ENCODE measurements at regions not wholly inside any gene's neighbourhood (a gene's known extent, or its start where the extent isn't known, plus 50 kb on each side); places are given as distances from the start of the nearest gene placed in this dataset.

- Histone ChIP-seq H3K4me1 (ENCODE audit: low read length) (peaks cover 21% of the 10 kb centered on the region), H3K9me3 (replicated peaks; ENCODE audit: insufficient read depth, low read length) (no peaks in the 10 kb centered on the region), H3K27me3 (replicated peaks; ENCODE audit: insufficient read depth, low read length) (no peaks in the 10 kb centered on the region), H3K9me2 (replicated peaks; ENCODE audit: insufficient read depth, low read length) (no peaks in the 10 kb centered on the region), H4K20me1 (ENCODE audit: insufficient read depth, low read length) (no peaks in the 10 kb centered on the region), H2AFZ (ENCODE audit: low read length) (no peak overlapping the region), H3K4me2 (ENCODE audit: low read depth, low read length) (no peak overlapping the region), H3K9ac (ENCODE audit: low read length) (no peak overlapping the region), H3K36me3 (replicated peaks; ENCODE audit: insufficient read depth, low read length) (no peaks in the 10 kb centered on the region), H3K4me3 (ENCODE audit: low read length) (no peak overlapping the region), H3K79me2 (ENCODE audit: low read length) (no peaks in the 10 kb centered on the region), H3F3A (ENCODE audit: insufficient read depth, low read length) (no peaks in the 10 kb centered on the region), H3K27ac (ENCODE audit: low read length) (no peak overlapping the region)
- DNase-seq: no peak
- TF ChIP-seq EZH2 (optimal IDR thresholded peaks at IDR 0.05; ENCODE audit: low read depth, low read length) (no peak), CTCF (IDR thresholded peaks at IDR 0.05; ENCODE audit: low read length) (no peak), EZH2phosphoT487 (IDR thresholded peaks at IDR 0.05; ENCODE audit: low read length) (no peak)
These were observed 115.5 kb downstream of the MED10 start for GRCh38 chr5:6262651-6263363.

GRCh38 chr5:6261668-6262067 lies 116.7 kb downstream of the MED10 start:
- Histone ChIP-seq H3K4me3 (ENCODE audit: low read length) (no peak overlapping the region), H4K20me1 (ENCODE audit: insufficient read depth, low read length) (no peaks in the 10 kb centered on the region), H3K79me2 (ENCODE audit: low read length) (no peaks in the 10 kb centered on the region), H3K9ac (ENCODE audit: low read length) (no peak overlapping the region), H3K9me3 (replicated peaks; ENCODE audit: insufficient read depth, low read length) (no peaks in the 10 kb centered on the region), H3F3A (ENCODE audit: insufficient read depth, low read length) (no peaks in the 10 kb centered on the region), H3K4me1 (ENCODE audit: low read length) (peaks cover 9% of the 10 kb centered on the region), H3K27ac (ENCODE audit: low read length) (no peak overlapping the region), H2AFZ (ENCODE audit: low read length) (no peak overlapping the region), H3K36me3 (replicated peaks; ENCODE audit: insufficient read depth, low read length) (no peaks in the 10 kb centered on the region), H3K9me2 (replicated peaks; ENCODE audit: insufficient read depth, low read length) (no peaks in the 10 kb centered on the region), H3K27me3 (replicated peaks; ENCODE audit: insufficient read depth, low read length) (no peaks in the 10 kb centered on the region), H3K4me2 (ENCODE audit: low read depth, low read length) (no peak overlapping the region)
- DNase-seq: no peak
- TF ChIP-seq CTCF (IDR thresholded peaks at IDR 0.05; ENCODE audit: low read length): no peak
- no peak for TF ChIP-seq EZH2 (optimal IDR thresholded peaks at IDR 0.05; ENCODE audit: low read depth, low read length)
- no peak for TF ChIP-seq EZH2phosphoT487 (IDR thresholded peaks at IDR 0.05; ENCODE audit: low read length)

GRCh38 chr5:6261256-6261655 lies 117.1 kb downstream of the MED10 start:
- H3K27me3 ChIP-seq (replicated peaks; ENCODE audit: insufficient read depth, low read length): no peaks in the 10 kb centered on the region
- no peaks in the 10 kb centered on the region for H3K79me2 ChIP-seq (ENCODE audit: low read length)
- no peaks in the 10 kb centered on the region for H4K20me1 ChIP-seq (ENCODE audit: insufficient read depth, low read length)
- H2AFZ ChIP-seq (ENCODE audit: low read length): no peak overlapping the region
- H3F3A ChIP-seq (ENCODE audit: insufficient read depth, low read length): no peaks in the 10 kb centered on the region
- H3K36me3 ChIP-seq (replicated peaks; ENCODE audit: insufficient read depth, low read length): no peaks in the 10 kb centered on the region
- H3K9me3 ChIP-seq (replicated peaks; ENCODE audit: insufficient read depth, low read length): no peaks in the 10 kb centered on the region
- peaks cover 5% of the 10 kb centered on the region for H3K4me1 ChIP-seq (ENCODE audit: low read length)
- TF ChIP-seq CTCF (IDR thresholded peaks at IDR 0.05; ENCODE audit: low read length): no peak
- no peak for TF ChIP-seq EZH2 (optimal IDR thresholded peaks at IDR 0.05; ENCODE audit: low read depth, low read length)
- no peak for TF ChIP-seq EZH2phosphoT487 (IDR thresholded peaks at IDR 0.05; ENCODE audit: low read length)
- no peak for DNase-seq
- H3K4me3 ChIP-seq (ENCODE audit: low read length): no peak overlapping the region
- no peaks in the 10 kb centered on the region for H3K9me2 ChIP-seq (replicated peaks; ENCODE audit: insufficient read depth, low read length)
- no peak overlapping the region for H3K9ac ChIP-seq (ENCODE audit: low read length)
- no peak overlapping the region for H3K27ac ChIP-seq (ENCODE audit: low read length)
- no peak overlapping the region for H3K4me2 ChIP-seq (ENCODE audit: low read depth, low read length)

All from MM.1S (cell line).